ENCODE measurements at regions not wholly inside any gene's neighbourhood (a gene's known extent, or its start where the extent isn't known, plus 50 kb on each side); places are given as distances from the start of the nearest gene placed in this dataset.

GRCh38 chr10:57894361-57894760, 373.3 kb downstream of the IPMK start (continued):
- TF ChIP-seq ZNF407 (CRISPR knock-in tag; IDR thresholded peaks at IDR 0.05; ENCODE audit: not compliant biosample characterization) (no peak), REST (IDR thresholded peaks at IDR 0.05; ENCODE audit: borderline replicate concordance in 1 of 2, low read depth in 1 of 2, low read length in 2 of 2) (no peak), TCF12 (IDR thresholded peaks at IDR 0.05) (no peak), TCF12 (CRISPR knock-in tag; IDR thresholded peaks at IDR 0.05) (no peak), BORCS8-MEF2B (CRISPR knock-in tag; IDR thresholded peaks at IDR 0.05) (no peak), SMC3 (IDR thresholded peaks at IDR 0.05; ENCODE audit: low read length) (no peak)

Data from HepG2 (cell line).